Subcutaneous abdominal adipose tissue (tissue), 5 donors: ENCODE measurements at regions not wholly inside any gene's neighbourhood (a gene's known extent, or its start where the extent isn't known, plus 50 kb on each side); places are given as distances from the start of the nearest gene placed in this dataset.

Experiments
- H3K27ac ChIP-seq: one replicate; pipeline ENCODE4 v1.7.0; 2013; ENCODE audit warnings: low read depth, mild to moderate bottlenecking, inconsistent platforms, low read length, moderate library complexity
- H3K27me3 ChIP-seq, 5 donors: one replicate each; pipeline ENCODE4 v1.7.0; 2013; ENCODE audit warnings: low read length in 5 of 5, inconsistent platforms in 1 of 5; ENCODE audit not compliant: control insufficient read depth in 5 of 5, insufficient read depth in 4 of 5
- H3K36me3 ChIP-seq, 5 donors: one replicate each; pipeline ENCODE4 v1.7.0; 2013; ENCODE audit warnings: low read length in 5 of 5; ENCODE audit not compliant: control insufficient read depth in 5 of 5, insufficient read depth in 5 of 5
- H3K4me1 ChIP-seq, 5 donors: one replicate each; pipeline ENCODE4 v1.7.0; 2013; ENCODE audit warnings: low read length in 5 of 5, mild to moderate bottlenecking in 3 of 5, moderate library complexity in 1 of 5; ENCODE audit not compliant: control insufficient read depth in 5 of 5, insufficient read depth in 5 of 5
- H3K4me3 ChIP-seq, 5 donors: one replicate each; pipeline ENCODE4 v1.7.0; 2013; ENCODE audit warnings: low read length in 5 of 5, low read depth in 1 of 5
- H3K9ac ChIP-seq, 5 donors: one replicate each; pipeline ENCODE4 v1.7.0; 2013; ENCODE audit warnings: low read length in 5 of 5, mild to moderate bottlenecking in 4 of 5, moderate library complexity in 3 of 5
- H3K9me3 ChIP-seq, 5 donors: one replicate each; pipeline ENCODE4 v1.7.0; 2013; ENCODE audit warnings: low read length in 5 of 5; ENCODE audit not compliant: control insufficient read depth in 5 of 5
- donor health status: healthy.
- donor health status: healthy.
- donor health status: healthy.
- donor health status: healthy.
- donor health status: healthy.

- Histone ChIP-seq H3K27me3 (no peaks in the 10 kb centered on the region), H3K4me1 (no peaks in the 10 kb centered on the region), H3K9ac (no peak overlapping the region), H3K4me3 (no peak overlapping the region), H3K27ac (no peak overlapping the region), H3K36me3 (no peaks in the 10 kb centered on the region), H3K9me3 (no peaks in the 10 kb centered on the region)
Observed at GRCh38 chr5:2399804-2400203, 351.7 kb downstream of the IRX2 start.

GRCh38 chr5:2399096-2399495, 352.4 kb downstream of the IRX2 start:
- no peaks in the 10 kb centered on the region for H3K27me3 ChIP-seq
- no peak overlapping the region for H3K9ac ChIP-seq
- H3K4me3 ChIP-seq = no peak overlapping the region
- no peaks in the 10 kb centered on the region for H3K4me1 ChIP-seq
- H3K36me3 ChIP-seq = no peaks in the 10 kb centered on the region
- no peaks in the 10 kb centered on the region for H3K9me3 ChIP-seq
- no peak overlapping the region for H3K27ac ChIP-seq

- Histone ChIP-seq H3K9ac (no peak overlapping the region), H3K27ac (no peak overlapping the region), H3K27me3 (peaks cover 0 to 3% (median 0%) of the 10 kb centered on the region in 5 donors), H3K4me1 (no peaks in the 10 kb centered on the region), H3K4me3 (no peak overlapping the region), H3K9me3 (no peaks in the 10 kb centered on the region), H3K36me3 (no peaks in the 10 kb centered on the region)
Observed at GRCh38 chr5:2393556-2393955, 357.9 kb downstream of the IRX2 start.

GRCh38 chr5:2391566-2391965, 359.9 kb downstream of the IRX2 start:
- no peak overlapping the region for H3K4me3 ChIP-seq

DNA sequence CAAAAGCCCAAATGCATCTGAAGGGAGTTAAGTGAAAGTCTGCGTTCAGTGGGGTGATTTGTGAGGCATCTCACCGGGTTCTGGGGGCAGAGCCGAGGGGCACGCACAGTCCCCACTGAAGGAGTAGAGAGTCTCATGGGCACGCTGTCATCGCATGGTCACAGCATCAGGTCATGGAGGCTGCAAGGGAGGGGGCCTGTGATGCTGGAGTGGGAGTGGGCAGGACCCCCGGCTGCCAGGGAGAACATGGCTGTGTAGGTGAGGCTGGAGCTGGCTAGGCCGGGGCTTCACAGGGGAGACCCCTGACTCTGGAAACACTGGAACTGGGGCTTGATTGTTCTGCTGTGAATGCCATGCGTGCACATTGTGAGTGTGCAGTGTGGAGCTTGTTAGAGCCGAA, 360.5 kb downstream of the IRX2 start:
- Histone ChIP-seq H3K27ac (no peak overlapping the region), H3K9ac (no peak overlapping the region), H3K36me3 (no peaks in the 10 kb centered on the region), H3K27me3 (peaks cover 0 to 14% (median 0%) of the 10 kb centered on the region in 5 donors), H3K4me3 (no peak overlapping the region), H3K4me1 (peaks cover 0 to 8% (median 0%) of the 10 kb centered on the region in 5 donors), H3K9me3 (no peaks in the 10 kb centered on the region)

More at GRCh38 chr5:2391566-2391965, 359.9 kb downstream of the IRX2 start:
- H3K27ac ChIP-seq = no peak overlapping the region
- peaks cover 0 to 8% (median 0%) of the 10 kb centered on the region in 5 donors for H3K4me1 ChIP-seq
- H3K27me3 ChIP-seq = peaks cover 0 to 14% (median 0%) of the 10 kb centered on the region in 5 donors
- H3K9me3 ChIP-seq = no peaks in the 10 kb centered on the region
- no peak overlapping the region for H3K9ac ChIP-seq
- H3K36me3 ChIP-seq = no peaks in the 10 kb centered on the region

DNA sequence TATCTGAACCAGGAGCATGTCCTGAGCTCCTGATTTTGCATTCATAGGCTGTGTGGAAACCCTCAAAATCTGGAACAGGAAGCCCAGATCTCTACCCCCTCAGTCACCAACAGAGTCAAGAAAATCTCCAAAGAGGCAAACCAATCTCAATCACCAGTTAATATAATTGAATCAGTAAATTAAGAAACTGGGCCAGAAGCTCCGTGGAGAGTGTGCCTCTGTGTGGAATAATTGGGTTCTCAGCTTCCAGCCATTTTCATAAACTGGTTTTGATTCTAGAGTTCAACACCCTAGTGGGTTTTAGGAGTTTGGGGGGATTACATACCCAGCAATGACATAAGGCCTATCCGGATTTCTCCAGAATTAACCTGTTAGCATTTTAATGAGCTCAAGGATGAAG, 362.9 kb downstream of the IRX2 start:
- H3K9me3 ChIP-seq = no peaks in the 10 kb centered on the region
- H3K4me3 ChIP-seq = no peak overlapping the region
- H3K27ac ChIP-seq = no peak overlapping the region
- peaks cover 0 to 8% (median 0%) of the 10 kb centered on the region in 5 donors for H3K4me1 ChIP-seq
- no peak overlapping the region for H3K9ac ChIP-seq
- H3K36me3 ChIP-seq = no peaks in the 10 kb centered on the region
- peaks cover 0 to 17% (median 8%) of the 10 kb centered on the region in 5 donors for H3K27me3 ChIP-seq

- H3K4me3 ChIP-seq = no peak overlapping the region
- H3K9me3 ChIP-seq = no peaks in the 10 kb centered on the region
- peaks cover 0 to 18% (median 9%) of the 10 kb centered on the region in 5 donors for H3K27me3 ChIP-seq
- H3K36me3 ChIP-seq = no peaks in the 10 kb centered on the region
- H3K4me1 ChIP-seq = peaks cover 0 to 8% (median 0%) of the 10 kb centered on the region in 5 donors
- no peak overlapping the region for H3K9ac ChIP-seq
- no peak overlapping the region for H3K27ac ChIP-seq
Observed at GRCh38 chr5:2387634-2388325, 363.7 kb downstream of the IRX2 start.

DNA sequence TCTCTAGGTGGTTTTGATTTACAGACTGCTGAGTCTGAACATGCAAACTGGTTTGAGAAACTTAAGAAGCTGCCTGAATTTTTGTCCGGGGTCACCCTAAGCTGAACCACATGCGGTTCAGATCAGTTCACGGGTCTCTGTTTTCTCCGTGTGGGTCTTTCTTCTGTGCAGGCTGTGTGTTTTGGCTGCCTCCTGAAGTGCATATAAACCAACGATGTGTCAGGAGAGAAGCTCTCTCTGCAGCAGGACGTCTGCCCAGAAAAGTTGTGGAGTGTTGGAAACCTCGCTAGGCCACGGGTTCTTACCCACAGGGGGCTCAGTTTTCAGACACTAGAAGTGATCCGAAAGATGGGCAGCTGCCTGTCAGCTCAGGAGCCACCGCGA, 364.2 kb downstream of the IRX2 start:
- Histone ChIP-seq H3K27ac (no peak overlapping the region), H3K9ac (no peak overlapping the region), H3K9me3 (no peaks in the 10 kb centered on the region), H3K4me3 (no peak overlapping the region), H3K27me3 (peaks cover 0 to 18% (median 9%) of the 10 kb centered on the region in 5 donors), H3K4me1 (peaks cover 0 to 8% (median 0%) of the 10 kb centered on the region in 5 donors), H3K36me3 (no peaks in the 10 kb centered on the region)

DNA sequence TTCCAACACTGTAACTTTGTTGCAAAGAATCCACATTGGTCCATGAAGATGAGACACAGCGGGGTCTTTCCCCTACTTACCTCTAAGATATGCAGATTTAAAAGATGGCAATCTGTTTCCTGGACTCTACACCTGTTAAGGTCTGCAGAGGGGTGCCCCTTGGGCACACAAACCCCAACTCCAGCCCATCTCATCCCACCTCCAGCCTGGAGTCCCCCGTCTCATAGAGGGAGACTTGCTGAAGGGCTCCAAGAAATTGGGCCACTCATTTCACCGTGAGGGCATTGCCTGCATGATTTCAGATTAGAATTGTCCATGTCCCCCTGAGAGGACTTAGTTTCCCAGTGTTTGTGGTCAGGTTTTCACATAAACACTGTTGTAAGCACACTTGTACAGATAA, 365.7 kb downstream of the IRX2 start:
- Histone ChIP-seq H3K9ac (no peak overlapping the region), H3K9me3 (no peaks in the 10 kb centered on the region), H3K27ac (no peak overlapping the region), H3K4me3 (no peak overlapping the region), H3K4me1 (peaks cover 0 to 8% (median 0%) of the 10 kb centered on the region in 5 donors), H3K27me3 (peaks cover 0 to 18% (median 9%) of the 10 kb centered on the region in 5 donors), H3K36me3 (no peaks in the 10 kb centered on the region)

DNA sequence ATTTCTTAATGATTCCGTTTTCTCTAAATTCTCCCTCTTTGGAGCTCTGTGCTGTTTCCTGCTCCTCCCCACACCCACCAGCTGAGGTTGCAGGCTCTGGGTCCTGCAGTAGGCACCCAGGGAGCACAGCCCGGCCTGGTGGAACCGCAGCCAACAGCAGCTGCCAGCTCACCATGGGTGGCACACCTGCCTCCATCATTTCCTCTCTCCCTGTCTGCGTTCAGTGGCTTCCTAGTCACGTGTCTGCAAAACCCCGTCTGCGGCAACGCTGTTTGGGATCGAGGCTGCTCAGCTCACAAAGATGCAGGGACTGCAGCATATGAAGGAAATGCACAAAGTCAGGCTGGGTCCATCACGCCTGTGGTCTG, 367.8 kb downstream of the IRX2 start:
- peaks cover 0 to 2% (median 0%) of the 10 kb centered on the region in 5 donors for H3K9me3 ChIP-seq
- H3K36me3 ChIP-seq = no peaks in the 10 kb centered on the region
- no peak overlapping the region for H3K27ac ChIP-seq
- H3K27me3 ChIP-seq = peaks cover 0 to 16% (median 9%) of the 10 kb centered on the region in 5 donors
- peaks cover 0 to 8% (median 0%) of the 10 kb centered on the region in 5 donors for H3K4me1 ChIP-seq
- no peak overlapping the region for H3K9ac ChIP-seq
- no peak overlapping the region for H3K4me3 ChIP-seq
